Nephron (organoid): ENCODE measurements at regions not wholly inside any gene's neighbourhood (a gene's known extent, or its start where the extent isn't known, plus 50 kb on each side); places are given as distances from the start of the nearest gene placed in this dataset.

Experiments
- H3K27ac Mint-ChIP-seq, 3 experiments: 2 replicates each; pipeline ENCODE4 v1.8.0; 2020; ENCODE audit warnings: mixed read lengths in 3 of 3, mild to moderate bottlenecking in 2 of 3, moderate library complexity in 1 of 3
- H3K27me3 Mint-ChIP-seq: 2 replicates; pipeline ENCODE4 v1.8.0; 2021; ENCODE audit warnings: low read depth, mild to moderate bottlenecking, moderate library complexity, mixed read lengths
- H3K36me3 Mint-ChIP-seq: 2 replicates; pipeline ENCODE4 v1.8.0; 2020; ENCODE audit warnings: low read depth, mixed read lengths
- H3K4me1 Mint-ChIP-seq: 2 replicates; pipeline ENCODE4 v1.8.0; 2020; ENCODE audit warnings: mixed read lengths
- H3K4me3 Mint-ChIP-seq, 3 experiments: 2 replicates each; pipeline ENCODE4 v1.8.0; 2020; ENCODE audit warnings: mild to moderate bottlenecking in 3 of 3, mixed read lengths in 3 of 3, moderate library complexity in 2 of 3
- H3K9me3 Mint-ChIP-seq: 2 replicates; pipeline ENCODE4 v1.8.0; 2020; ENCODE audit warnings: mixed read lengths
- TF ChIP-seq, protein P1 (sequence below), 3 experiments: fragments of 200-600 bp; sonication (generic); IDR thresholded peaks; one replicate each; pipeline ENCODE4 v1.5.0; 2021; ENCODE audit warnings: antibody characterized with exemption in 3 of 3; ENCODE audit not compliant: unreplicated experiment in 3 of 3

- H3K27ac Mint-ChIP-seq = no peak overlapping the region
- H3K4me3 Mint-ChIP-seq = no peak overlapping the region
- TF ChIP-seq, protein P1, sequence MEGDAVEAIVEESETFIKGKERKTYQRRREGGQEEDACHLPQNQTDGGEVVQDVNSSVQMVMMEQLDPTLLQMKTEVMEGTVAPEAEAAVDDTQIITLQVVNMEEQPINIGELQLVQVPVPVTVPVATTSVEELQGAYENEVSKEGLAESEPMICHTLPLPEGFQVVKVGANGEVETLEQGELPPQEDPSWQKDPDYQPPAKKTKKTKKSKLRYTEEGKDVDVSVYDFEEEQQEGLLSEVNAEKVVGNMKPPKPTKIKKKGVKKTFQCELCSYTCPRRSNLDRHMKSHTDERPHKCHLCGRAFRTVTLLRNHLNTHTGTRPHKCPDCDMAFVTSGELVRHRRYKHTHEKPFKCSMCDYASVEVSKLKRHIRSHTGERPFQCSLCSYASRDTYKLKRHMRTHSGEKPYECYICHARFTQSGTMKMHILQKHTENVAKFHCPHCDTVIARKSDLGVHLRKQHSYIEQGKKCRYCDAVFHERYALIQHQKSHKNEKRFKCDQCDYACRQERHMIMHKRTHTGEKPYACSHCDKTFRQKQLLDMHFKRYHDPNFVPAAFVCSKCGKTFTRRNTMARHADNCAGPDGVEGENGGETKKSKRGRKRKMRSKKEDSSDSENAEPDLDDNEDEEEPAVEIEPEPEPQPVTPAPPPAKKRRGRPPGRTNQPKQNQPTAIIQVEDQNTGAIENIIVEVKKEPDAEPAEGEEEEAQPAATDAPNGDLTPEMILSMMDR (IDR thresholded peaks at IDR 0.05; ENCODE audit: unreplicated experiment in 3 of 3) = no peak
- H3K4me1 Mint-ChIP-seq = peaks cover 23% of the 10 kb centered on the region
- no peaks in the 10 kb centered on the region for H3K27me3 Mint-ChIP-seq
- H3K9me3 Mint-ChIP-seq = no peaks in the 10 kb centered on the region
- H3K36me3 Mint-ChIP-seq = no peaks in the 10 kb centered on the region
Observed at GRCh38 chr5:155834271-155834975, 492.5 kb upstream of the SGCD start.

DNA sequence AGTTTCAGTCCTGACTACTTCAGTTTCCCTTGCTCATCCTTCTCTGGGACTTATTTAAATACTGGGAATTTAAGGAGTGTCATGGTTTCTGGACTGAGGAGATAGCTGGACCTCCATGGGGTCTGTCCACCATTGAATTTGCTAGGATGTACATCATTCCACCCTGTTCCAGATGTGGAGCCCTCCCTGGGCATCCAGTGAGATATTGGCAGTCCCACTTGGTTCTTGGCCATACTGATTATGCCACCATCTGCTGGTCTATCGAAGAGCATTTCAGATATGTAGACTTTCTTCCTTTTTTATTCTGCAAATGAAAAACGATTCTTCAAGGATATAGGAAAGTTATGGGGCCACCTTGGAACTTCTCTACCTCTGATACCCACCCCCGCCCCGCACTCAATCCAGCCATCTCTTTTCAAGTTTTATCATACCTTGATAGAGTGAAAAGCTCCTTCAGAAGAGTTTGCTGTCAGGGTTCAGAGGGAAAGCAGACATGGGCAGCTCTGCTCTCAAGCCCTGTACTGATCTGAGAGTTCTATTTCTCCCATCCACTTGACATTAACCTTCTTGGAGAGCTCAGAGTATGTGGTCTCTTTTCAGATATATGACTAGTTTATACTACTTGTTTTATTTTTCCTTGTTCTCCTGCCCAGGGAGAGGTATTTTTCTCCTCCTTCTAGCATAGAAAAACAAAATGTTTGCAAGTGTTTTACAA, 490.7 kb upstream of the SGCD start:
- H3K36me3 Mint-ChIP-seq = no peaks in the 10 kb centered on the region
- TF ChIP-seq, protein P1 (IDR thresholded peaks at IDR 0.05; ENCODE audit: unreplicated experiment in 3 of 3) = no peak
- H3K4me1 Mint-ChIP-seq = peaks cover 23% of the 10 kb centered on the region
- no peaks in the 10 kb centered on the region for H3K9me3 Mint-ChIP-seq
- H3K27me3 Mint-ChIP-seq = no peaks in the 10 kb centered on the region
- no peak overlapping the region for H3K27ac Mint-ChIP-seq
- H3K4me3 Mint-ChIP-seq = no peak overlapping the region

DNA sequence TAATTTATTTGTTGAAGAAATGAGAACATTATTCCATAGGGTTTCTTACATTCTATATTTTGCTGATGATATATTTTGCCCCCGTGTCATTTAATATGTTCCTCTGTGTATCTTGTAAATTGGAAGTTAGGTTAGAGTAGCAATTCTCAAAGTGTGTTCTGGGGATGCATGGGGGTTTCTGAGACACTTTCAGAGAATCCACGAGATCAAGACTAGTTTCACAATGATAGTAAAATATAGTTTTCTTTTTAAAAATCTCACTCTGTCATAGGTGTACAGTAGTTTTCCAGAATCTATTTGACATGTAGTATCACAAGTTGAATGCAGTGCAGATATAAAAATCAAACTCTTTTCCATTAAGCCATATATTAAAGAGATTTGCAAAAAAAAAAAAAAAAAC, 488.6 kb upstream of the SGCD start:
- Mint-ChIP-seq H3K27me3 (no peaks in the 10 kb centered on the region), H3K36me3 (no peaks in the 10 kb centered on the region), H3K27ac (peak overlapping the region in 1 of 3 experiments; percentile 45), H3K9me3 (no peaks in the 10 kb centered on the region), H3K4me1 (peaks cover 21% of the 10 kb centered on the region), H3K4me3 (no peak overlapping the region)
- TF ChIP-seq, protein P1 (IDR thresholded peaks at IDR 0.05; ENCODE audit: unreplicated experiment in 3 of 3) = no peak

- Mint-ChIP-seq H3K4me3 (no peak overlapping the region), H3K9me3 (no peaks in the 10 kb centered on the region), H3K4me1 (peaks cover 12% of the 10 kb centered on the region), H3K36me3 (no peaks in the 10 kb centered on the region), H3K27ac (peak overlapping the region; percentile 45 to 74 (median 69)), H3K27me3 (no peaks in the 10 kb centered on the region)
- TF ChIP-seq, protein P1 (IDR thresholded peaks at IDR 0.05; ENCODE audit: unreplicated experiment in 3 of 3) = no peak
Observed at GRCh38 chr5:155839251-155840037, 487.5 kb upstream of the SGCD start.

DNA sequence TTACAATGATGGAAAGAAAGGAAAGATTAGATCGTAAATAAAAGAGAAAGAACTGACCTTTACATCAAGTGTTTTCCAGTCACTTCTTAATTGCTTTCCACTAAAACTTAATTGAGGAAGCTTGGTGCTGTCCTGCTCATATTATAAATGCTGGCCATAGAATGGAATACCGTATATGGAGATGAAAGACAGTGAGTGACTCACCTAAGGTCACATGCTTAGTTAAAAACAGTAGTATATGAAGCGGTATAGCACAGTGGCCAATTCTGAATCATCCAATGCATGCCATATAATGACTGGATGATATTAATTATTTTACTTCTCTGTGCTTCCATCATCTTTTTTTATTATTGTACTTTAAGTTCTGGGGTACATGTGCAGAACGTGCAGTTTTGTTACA, 482.4 kb upstream of the SGCD start:
- no peaks in the 10 kb centered on the region for H3K27me3 Mint-ChIP-seq
- no peak overlapping the region for H3K4me3 Mint-ChIP-seq
- no peaks in the 10 kb centered on the region for H3K36me3 Mint-ChIP-seq
- TF ChIP-seq, protein P1 (IDR thresholded peaks at IDR 0.05; ENCODE audit: unreplicated experiment in 3 of 3) = no peak
- no peak overlapping the region for H3K27ac Mint-ChIP-seq
- no peaks in the 10 kb centered on the region for H3K9me3 Mint-ChIP-seq
- H3K4me1 Mint-ChIP-seq = peaks cover 15% of the 10 kb centered on the region
